ENCODE measurements at regions not wholly inside any gene's neighbourhood (a gene's known extent, or its start where the extent isn't known, plus 50 kb on each side); places are given as distances from the start of the nearest gene placed in this dataset.
"Not testable (repeated sequence)": the region's sequence is repeated elsewhere in the genome, so short reads cannot be mapped to it uniquely, and the experiment has no call there.

GRCh38 chr16:31702796-31703195 lies 170.8 kb upstream of the ZNF267 start:
- no peak for DNase-seq

- DNase-seq = no peak
These were observed 170.0 kb upstream of the ZNF267 start for GRCh38 chr16:31703526-31704128.

- no peak for DNase-seq
These were observed 169.5 kb upstream of the ZNF267 start for GRCh38 chr16:31704138-31704537.

- DNase-seq = no peak
These were observed 168.2 kb upstream of the ZNF267 start for GRCh38 chr16:31705371-31705770.

GRCh38 chr16:31706318-31706717 lies 167.3 kb upstream of the ZNF267 start:
- no peak for DNase-seq

GRCh38 chr16:31706925-31707324 lies 166.7 kb upstream of the ZNF267 start:
- DNase-seq = no peak

- no peak for DNase-seq
These were observed 165.8 kb upstream of the ZNF267 start for GRCh38 chr16:31707743-31708335.

- DNase-seq = no peak
These were observed 165.3 kb upstream of the ZNF267 start for GRCh38 chr16:31708348-31708747.

- no peak for DNase-seq
These were observed 164.4 kb upstream of the ZNF267 start for GRCh38 chr16:31709181-31709580.

- DNase-seq = no peak
These were observed 163.5 kb upstream of the ZNF267 start for GRCh38 chr16:31710134-31710533.

GRCh38 chr16:31710880-31711279 lies 162.7 kb upstream of the ZNF267 start:
- no peak for DNase-seq

- DNase-seq = no peak
These were observed 162.2 kb upstream of the ZNF267 start for GRCh38 chr16:31711344-31711845.

- DNase-seq = no peak
These were observed 161.5 kb upstream of the ZNF267 start for GRCh38 chr16:31712064-31712540.

GRCh38 chr16:31713071-31713944 lies 160.3 kb upstream of the ZNF267 start:
- peak; percentile 93 for DNase-seq

GRCh38 chr16:31713945-31714902 lies 159.4 kb upstream of the ZNF267 start:
- DNase-seq = no peak

GRCh38 chr16:31714903-31715504 lies 158.6 kb upstream of the ZNF267 start:
- DNase-seq = no peak

- DNase-seq = no peak
These were observed 157.7 kb upstream of the ZNF267 start for GRCh38 chr16:31715915-31716314.

- DNase-seq = no peak
These were observed 154.6 kb upstream of the ZNF267 start for GRCh38 chr16:31718998-31719397.

- DNase-seq = no peak
These were observed 146.1 kb upstream of the ZNF267 start for GRCh38 chr16:31727553-31727952.

- no peak for DNase-seq
These were observed 139.3 kb upstream of the ZNF267 start for GRCh38 chr16:31734265-31734664.

GRCh38 chr16:31745098-31745497 lies 128.5 kb upstream of the ZNF267 start:
- DNase-seq = not testable (repeated sequence)

- DNase-seq = no peak
These were observed 127.7 kb upstream of the ZNF267 start for GRCh38 chr16:31745900-31746299.
